HG02610 (cell line): ENCODE measurements at regions not wholly inside any gene's neighbourhood (a gene's known extent, or its start where the extent isn't known, plus 50 kb on each side); places are given as distances from the start of the nearest gene placed in this dataset.
"Not testable (repeated sequence)": the region's sequence is repeated elsewhere in the genome, so short reads cannot be mapped to it uniquely, and the experiment has no call there.

Source experiments
- ATAC-seq: cut with Tn5 transposase; IDR thresholded peaks from one replicate; pipeline ENCODE4 v1.9.1; 2021; ENCODE audit warnings: mild to moderate bottlenecking, moderate library complexity; ENCODE audit not compliant: unreplicated experiment

- ATAC-seq = no peak
These were observed 248.0 kb upstream of the GAS1 start for GRCh38 chr9:87195306-87195705.

- no peak for ATAC-seq
These were observed 250.2 kb upstream of the GAS1 start for GRCh38 chr9:87197349-87198130.

GRCh38 chr9:87198716-87199115 lies 251.4 kb upstream of the GAS1 start:
- ATAC-seq = no peak

- no peak for ATAC-seq
These were observed 252.0 kb upstream of the GAS1 start for GRCh38 chr9:87199278-87199677.

GRCh38 chr9:87199782-87200181 lies 252.5 kb upstream of the GAS1 start:
- ATAC-seq = no peak

GRCh38 chr9:87201351-87201751 lies 254.0 kb upstream of the GAS1 start:
- ATAC-seq = no peak

- ATAC-seq = no peak
These were observed 258.9 kb upstream of the GAS1 start for GRCh38 chr9:87206064-87206661.

- not testable (repeated sequence) for ATAC-seq
These were observed 263.4 kb upstream of the GAS1 start for GRCh38 chr9:87210658-87211057.

GRCh38 chr9:87211669-87212068 lies 264.4 kb upstream of the GAS1 start:
- no peak for ATAC-seq

- ATAC-seq = no peak
These were observed 265.3 kb upstream of the GAS1 start for GRCh38 chr9:87212605-87213021.

- ATAC-seq = no peak
These were observed 266.6 kb upstream of the GAS1 start for GRCh38 chr9:87213948-87214347.

- ATAC-seq = no peak
These were observed 267.7 kb upstream of the GAS1 start for GRCh38 chr9:87214991-87215390.

GRCh38 chr9:87216036-87216435 lies 268.7 kb upstream of the GAS1 start:
- no peak for ATAC-seq

- no peak for ATAC-seq
These were observed 269.7 kb upstream of the GAS1 start for GRCh38 chr9:87216897-87217455.

- ATAC-seq = no peak
These were observed 274.0 kb upstream of the DAPK1 start for GRCh38 chr9:87223392-87224246.

- no peak for ATAC-seq
These were observed 270.8 kb upstream of the DAPK1 start for GRCh38 chr9:87226896-87227295.

- ATAC-seq = no peak
These were observed 270.2 kb upstream of the DAPK1 start for GRCh38 chr9:87227456-87227855.

- ATAC-seq = no peak
These were observed 268.6 kb upstream of the DAPK1 start for GRCh38 chr9:87229108-87229507.

- no peak for ATAC-seq
These were observed 264.2 kb upstream of the DAPK1 start for GRCh38 chr9:87233431-87233830.

GRCh38 chr9:87233899-87234455 lies 263.7 kb upstream of the DAPK1 start:
- ATAC-seq = no peak

GRCh38 chr9:87234854-87235253 lies 262.8 kb upstream of the DAPK1 start:
- no peak for ATAC-seq
